ENCODE measurements at regions not wholly inside any gene's neighbourhood (a gene's known extent, or its start where the extent isn't known, plus 50 kb on each side); places are given as distances from the start of the nearest gene placed in this dataset.

DNA sequence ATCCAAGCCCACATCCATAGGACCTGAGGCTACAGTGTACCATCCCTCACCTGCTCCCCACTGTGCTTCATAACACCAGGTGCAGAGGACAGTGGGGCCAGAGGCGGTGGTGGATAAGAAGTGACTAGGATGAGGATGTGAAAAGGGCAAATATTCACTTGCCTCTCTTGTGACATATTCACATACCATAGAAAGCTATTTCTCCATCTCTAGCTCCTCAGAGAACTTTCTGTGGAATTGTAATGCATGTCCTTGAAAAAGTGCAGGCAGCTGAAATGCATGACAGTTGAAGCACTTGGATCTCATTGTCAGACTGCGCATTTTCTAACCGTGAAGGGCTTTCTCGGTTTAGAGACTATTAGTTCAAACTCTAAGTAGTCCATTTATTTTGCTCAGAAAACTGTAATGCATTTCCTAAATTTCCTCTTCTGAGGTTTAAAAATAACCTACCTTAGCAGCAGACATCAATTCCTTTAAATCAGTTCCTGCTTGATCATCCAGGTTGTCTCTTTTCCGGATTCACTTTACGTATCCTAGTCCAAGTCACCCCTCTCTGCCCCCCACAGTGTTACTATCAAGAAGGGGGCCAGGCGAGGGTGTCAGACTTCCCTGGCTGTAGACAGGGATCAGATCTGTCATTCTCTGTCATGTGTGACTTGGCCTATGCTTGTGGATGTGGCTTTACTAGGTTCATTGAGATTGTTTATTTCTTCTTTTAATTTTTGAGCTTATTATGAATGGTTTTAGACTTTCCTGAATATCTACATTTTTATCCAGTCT is 984.0 kb upstream of the TMEM132C start:
- no peak for DNase-seq (ENCODE audit: low read depth in 2 of 2)

DNA sequence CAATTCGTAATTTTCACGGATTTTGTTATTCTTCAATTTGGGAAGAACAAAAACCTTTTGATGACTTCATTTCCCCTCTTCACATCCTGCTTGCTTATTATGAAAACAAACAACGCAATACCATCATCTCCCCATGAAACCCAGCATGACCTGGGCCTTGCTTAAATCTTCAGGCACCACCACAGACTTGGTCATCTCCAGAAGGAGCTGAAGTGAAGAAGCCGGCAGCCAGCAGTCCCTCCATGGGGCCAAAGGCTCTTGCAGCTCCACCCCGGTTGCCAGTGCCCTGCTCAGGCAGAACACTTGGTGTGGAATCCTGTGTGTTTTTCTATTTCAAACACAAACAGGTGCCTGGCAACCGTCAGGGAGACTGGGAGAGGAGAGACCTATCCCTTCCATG is 982.9 kb upstream of the TMEM132C start:
- DNase-seq (ENCODE audit: low read depth in 2 of 2), result no peak

DNA sequence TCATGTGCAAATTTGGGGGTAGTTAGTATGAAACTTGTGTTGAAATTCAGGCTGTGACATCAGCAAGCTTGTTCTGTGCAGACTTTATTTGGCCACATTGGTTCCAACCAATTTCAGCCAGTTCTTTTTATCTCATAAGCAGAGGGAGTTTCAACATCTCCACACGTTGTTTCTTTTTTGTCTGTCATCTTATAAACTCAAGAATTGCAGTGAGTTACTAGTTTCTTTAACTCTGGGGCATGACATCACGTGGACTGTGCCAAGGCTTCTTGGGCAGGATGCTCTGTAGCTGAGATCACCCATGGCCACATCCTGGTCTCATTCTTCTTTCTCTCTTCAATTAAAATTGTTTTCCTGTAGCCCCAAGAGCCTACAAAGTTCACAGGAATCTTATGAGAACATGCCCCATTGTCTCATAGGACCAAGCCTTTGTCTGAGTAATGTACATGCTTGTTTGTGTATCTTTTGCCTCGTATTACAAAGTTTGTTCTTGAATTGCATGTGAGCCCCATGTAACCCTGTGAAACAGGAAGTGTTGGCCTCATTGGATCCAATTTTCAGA is 982.0 kb upstream of the TMEM132C start:
- no peak for DNase-seq (ENCODE audit: low read depth in 2 of 2)

GRCh38 chr12:127286281-127286680 is 980.7 kb upstream of the TMEM132C start:
- DNase-seq (ENCODE audit: low read depth in 2 of 2), result no peak

GRCh38 chr12:127287256-127287655 is 979.7 kb upstream of the TMEM132C start:
- no peak for DNase-seq (ENCODE audit: low read depth in 2 of 2)

DNA sequence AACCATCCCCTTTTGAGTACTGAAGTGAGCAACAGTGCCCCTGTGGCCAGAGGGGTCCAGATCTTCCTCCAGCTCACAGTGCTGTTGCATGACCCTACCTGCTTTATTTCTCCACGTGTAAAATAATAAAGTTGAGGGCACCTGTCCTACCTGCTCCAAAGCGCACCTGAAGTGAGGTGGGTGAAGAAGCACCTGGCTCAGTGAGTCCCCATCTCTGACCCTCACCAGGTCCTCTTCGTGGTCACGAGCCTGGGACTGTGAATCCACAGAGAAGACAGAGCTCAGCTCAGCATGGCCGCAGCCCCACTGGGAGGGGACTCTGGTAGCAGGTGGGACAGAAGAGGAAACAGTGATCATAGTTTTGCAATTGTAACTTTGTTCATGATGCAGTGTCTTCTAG is 976.7 kb upstream of the TMEM132C start:
- DNase-seq (ENCODE audit: low read depth in 2 of 2), result no peak

- DNase-seq (ENCODE audit: low read depth in 2 of 2), result no peak
Measured at GRCh38 chr12:127292736-127293135, 974.2 kb upstream of the TMEM132C start.

DNA sequence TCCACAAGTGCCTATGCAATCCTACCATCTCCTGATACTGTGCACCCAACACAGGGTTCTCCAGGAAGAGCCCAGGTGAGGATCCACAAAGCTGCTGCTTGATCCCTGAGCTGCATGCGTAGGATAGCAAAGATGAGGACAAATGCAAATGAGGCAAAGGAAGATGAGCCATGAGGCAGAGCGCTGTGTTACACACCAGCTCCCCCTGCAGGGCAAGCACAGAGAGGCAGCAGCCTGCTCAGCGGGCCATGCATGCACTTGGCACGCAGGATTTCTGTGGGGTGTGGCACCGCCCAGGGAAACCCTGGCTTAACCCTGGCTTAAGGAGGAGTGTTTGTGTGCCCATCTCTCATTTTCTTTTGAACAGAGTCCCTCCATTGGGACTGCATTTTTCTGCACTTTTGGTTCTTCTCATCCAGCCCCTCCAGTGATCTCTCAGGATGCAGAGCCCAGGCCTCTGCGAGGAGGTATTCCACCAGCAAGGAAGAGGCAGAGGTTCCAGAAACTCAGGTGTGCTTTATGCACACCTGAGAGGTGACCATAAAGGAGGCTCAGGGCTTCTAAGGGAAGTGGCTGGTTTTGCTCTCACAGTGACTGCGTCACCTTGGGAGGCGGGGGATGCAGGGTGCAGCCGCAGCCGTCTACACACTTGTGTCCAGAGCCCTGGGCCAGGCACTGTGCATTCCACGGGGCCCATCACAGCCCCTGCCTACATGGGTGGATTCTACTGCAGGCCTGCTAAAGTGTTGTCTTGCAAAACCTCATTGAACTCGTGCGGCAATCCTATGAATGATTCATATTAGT is 973.3 kb upstream of the TMEM132C start:
- DNase-seq (ENCODE audit: low read depth in 2 of 2), result no peak

DNA sequence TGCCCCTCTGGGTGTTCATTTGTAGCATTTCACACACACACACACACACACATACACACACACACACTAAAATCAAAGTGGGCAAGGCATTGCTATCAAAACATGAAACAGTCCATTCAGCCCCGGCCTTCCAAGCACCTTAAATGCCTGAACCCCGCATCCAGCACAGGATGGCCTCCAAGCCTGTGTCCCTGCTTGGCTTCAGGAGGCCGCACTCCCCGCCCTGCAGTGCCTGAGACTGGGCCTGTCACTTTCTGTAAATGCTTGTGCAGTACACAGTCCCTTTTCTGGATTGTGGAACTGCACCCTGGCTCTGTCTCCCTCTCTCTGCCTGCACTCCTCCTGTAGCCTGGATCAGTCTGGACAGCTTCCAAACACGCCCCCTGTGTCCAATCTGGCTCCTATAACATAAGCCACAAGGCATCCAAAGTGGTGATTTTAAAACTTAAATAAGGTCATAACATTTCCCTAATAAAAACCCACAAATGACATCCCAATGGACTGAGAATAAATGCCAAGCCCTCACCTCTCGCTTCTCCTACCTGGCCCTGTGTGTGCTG is 972.2 kb upstream of the TMEM132C start:
- DNase-seq (ENCODE audit: low read depth in 2 of 2), result no peak

GRCh38 chr12:127295630-127296029 is 971.3 kb upstream of the TMEM132C start:
- no peak for DNase-seq (ENCODE audit: low read depth in 2 of 2)

DNA sequence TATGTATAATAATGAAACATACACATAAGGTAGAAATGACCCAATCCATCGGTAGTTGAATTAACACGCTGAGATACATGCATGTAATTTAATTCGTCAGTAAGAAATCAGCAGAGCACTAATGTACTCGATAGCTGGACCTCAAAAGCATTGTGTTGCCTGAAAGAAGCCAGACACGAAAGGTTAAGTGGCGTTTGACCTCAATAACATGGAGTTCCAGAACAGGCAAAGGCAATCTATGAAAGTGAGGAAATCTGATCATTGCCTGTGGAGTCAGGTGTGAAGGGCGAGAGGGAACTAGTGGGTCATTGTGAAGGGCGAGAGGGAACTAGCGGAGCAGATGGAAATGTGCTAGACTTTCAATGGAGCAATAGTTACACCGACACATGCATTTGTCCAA is 970.4 kb upstream of the TMEM132C start:
- DNase-seq (ENCODE audit: low read depth in 2 of 2), result no peak

- DNase-seq (ENCODE audit: low read depth in 2 of 2), result no peak
Measured at GRCh38 chr12:127297327-127297726, 969.6 kb upstream of the TMEM132C start.

DNA sequence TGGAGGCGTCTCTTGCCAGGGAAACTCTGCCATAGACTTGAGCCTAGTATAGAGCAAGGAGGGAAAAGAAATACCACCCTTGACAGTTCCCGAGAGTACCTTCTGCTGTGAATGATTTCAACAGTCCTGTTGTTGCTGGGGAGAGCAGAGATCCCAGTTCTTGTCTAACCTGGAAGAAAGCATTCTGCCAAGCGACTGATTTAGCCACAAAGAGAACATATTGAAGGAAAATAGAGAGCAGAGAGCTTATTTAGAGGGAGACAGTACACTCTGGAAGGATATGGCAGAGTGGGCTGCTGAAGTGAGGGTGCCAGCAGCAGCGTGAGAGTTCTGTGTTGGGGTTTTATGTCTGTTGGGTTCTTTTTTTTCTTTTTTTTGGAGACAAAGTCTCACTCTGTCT is 966.9 kb upstream of the TMEM132C start:
- no peak for DNase-seq (ENCODE audit: low read depth in 2 of 2)

DNA sequence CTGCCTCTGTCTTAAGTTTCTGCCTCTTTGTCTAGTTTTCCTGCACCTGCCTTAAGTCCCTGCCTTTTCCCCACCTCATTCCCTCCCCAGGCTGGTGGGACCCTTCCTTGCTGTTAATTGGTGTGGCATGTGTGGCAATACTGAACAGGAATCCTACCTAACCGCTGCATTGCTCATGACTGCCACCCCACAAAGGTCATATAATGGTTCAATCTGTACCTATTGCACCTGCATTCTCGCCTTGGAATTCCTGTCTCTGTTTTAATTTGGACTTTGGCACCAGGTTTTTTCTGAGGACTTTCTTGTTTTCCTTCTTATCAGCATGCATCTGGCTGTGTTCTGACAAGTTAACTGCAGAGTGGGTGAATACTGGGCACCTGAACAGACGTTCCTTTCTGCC is 966.2 kb upstream of the TMEM132C start:
- DNase-seq (ENCODE audit: low read depth in 2 of 2), result no peak

DNA sequence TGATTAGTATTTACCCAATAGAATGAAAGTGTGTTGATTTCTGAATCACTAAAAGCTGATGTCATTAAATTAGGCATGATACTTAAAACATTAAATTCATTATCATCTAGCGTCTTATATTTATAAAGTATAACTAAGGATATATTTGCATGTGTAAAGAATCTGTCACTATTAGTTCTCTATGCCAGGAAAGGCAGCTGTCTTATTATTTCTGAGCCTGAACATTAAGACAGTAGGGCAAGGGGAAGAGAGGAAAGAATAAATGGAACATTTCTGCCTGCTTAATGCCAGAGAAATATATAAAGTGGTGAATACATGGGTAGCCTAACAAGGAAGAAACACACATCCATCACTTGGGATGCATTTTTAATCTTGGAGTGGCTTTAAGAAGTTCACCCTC is 965.1 kb upstream of the TMEM132C start:
- DNase-seq (ENCODE audit: low read depth in 2 of 2), result no peak

DNA sequence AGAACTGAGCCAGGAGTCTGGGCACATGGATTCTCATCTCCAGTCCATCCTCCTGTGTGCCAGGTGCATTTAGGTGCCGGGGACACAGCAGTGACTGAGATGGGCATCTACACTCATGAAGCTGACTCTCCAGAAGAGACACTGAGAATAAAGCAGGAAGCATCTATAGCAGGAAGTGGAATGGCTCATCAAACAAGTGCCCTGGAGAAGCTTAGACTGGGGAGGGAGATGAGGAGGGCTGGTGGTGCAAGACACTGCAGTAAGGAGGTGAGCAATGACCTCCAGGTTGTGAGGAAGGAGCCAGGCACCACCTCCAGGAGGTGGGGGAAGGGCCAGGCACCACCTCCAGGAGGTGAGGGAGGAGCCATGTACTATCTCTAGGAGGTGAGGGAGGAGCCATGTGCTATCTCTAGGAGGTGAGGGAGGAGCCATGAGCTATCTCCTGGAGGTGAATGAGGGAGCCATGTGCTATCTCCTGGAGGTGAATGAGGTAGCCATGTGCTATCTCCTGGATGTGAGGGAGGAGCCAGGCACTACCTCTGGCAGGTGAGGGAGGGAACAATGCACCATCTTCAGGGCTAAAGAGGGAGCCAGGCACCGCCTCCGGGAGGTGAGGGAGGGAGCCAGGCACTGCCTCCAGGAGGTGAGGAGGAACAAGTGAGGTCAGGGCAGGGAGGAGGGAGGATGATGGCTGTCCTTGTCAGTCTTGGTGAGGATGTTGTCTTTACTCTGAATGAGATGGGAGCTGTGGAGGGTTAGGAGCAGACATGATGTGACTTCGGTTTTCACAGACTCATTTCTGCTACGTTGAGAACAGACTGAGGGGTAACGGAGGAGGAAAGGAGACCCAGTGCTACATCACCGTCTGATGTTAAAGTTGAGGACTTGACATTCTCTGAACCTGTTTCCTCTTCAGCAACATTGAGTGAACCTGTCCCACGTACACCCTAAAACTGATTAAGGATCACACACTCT is 961.9 kb upstream of the TMEM132C start:
- DNase-seq (ENCODE audit: low read depth in 2 of 2), result no peak

GRCh38 chr12:127306604-127307215 is 960.3 kb upstream of the TMEM132C start:
- DNase-seq (ENCODE audit: low read depth in 2 of 2), result no peak

DNA sequence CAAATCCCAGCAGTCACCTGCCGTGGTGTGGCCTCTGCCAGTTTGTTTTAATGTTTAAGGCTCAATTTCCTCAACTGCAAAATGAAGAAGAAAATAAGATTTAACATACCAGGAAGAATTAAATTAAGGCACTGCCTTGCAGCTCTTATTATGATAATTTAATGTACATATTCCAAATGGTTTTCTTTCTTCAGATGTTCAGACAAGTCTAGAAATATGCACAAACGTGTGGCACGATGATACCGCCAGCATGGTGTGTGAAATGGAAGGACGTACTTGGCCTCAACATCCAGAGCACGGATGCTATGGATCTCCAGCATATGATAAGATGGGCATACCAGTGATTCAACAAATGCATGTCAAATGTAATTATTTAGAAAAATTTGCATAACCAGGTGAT is 959.4 kb upstream of the TMEM132C start:
- DNase-seq (ENCODE audit: low read depth in 2 of 2), result no peak

DNA sequence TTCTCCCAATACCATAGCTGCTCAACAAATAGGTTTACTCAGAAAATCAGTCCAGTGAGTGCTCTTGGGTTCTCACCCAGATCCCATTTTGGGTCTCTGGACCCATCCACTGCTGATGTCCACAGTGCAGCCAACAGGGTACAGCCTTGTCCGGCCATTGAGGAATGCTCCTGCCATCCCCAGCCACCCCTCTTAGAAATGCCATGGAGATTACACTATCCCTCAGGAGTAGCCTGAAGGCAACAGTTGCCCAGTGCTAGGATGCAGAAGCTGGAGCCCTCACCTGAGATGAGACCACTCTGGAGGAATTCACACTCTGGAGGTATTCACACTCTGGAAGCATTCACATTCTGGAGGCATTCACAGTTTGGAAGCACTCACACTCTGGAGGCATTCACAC is 958.8 kb upstream of the TMEM132C start:
- DNase-seq (ENCODE audit: low read depth in 2 of 2), result no peak

- DNase-seq (ENCODE audit: low read depth in 2 of 2), result no peak
Measured at GRCh38 chr12:127310548-127310947, 956.4 kb upstream of the TMEM132C start.
